HT1080 (cell line): ENCODE measurements at regions not wholly inside any gene's neighbourhood (a gene's known extent, or its start where the extent isn't known, plus 50 kb on each side); places are given as distances from the start of the nearest gene placed in this dataset.

ENCODE experiments used
- DNase-seq: peaks from one replicate; pipeline ENCODE4 v3.0.0-alpha.2; 2015; ENCODE audit warnings: low read depth

DNA sequence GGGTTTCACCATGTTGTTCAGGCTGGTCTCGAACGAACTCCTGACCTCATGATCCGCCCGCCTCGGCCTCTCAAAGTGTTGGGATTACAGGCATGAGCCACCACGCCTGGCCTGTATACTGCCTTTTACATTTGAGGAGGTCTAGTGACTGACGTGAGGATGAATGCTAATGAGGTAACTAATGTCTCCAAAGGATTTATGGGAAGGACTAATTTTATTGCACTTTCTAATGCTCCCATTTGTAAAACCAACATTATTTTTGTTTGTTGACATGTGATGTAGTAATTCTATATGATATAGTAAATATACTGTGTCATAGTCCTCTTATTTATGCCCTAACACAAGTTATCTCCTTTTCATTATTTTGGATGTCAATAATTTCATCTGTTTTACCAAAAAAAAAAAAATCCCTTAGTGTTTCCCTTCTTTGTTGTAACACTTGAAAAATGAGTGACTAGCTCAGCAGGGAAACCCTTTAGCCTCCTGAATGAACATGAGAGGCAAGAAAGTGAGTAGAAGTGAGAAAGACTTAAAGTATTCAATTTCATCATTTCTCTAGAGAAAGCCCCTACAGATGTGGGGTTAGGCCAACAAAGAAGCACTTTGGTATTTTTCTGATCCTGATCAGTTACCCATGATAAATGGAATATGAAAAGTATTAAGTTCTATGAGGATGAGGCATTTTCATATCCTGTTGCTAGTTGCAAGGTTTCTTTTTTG is 596.9 kb upstream of the PCDH15 start:
- DNase-seq: no peak

DNA sequence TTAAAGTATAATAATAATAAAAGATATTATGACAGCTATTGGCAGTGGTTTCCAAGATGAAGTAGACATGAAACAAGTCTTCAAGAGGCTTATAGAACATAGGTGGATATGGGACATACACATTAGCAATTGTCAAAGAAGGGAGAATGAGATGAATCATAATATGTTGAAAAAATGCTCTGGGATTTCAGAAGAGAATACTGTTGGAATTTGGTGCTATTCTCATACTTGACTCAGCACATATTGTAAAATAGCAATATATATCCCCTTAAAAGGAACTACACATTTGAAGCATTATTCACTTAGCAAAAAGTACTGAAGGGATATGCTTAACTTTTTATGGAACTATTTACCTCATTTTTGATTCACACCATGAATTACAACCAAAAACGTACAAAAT is 577.2 kb upstream of the PCDH15 start:
- DNase-seq: no peak

DNA sequence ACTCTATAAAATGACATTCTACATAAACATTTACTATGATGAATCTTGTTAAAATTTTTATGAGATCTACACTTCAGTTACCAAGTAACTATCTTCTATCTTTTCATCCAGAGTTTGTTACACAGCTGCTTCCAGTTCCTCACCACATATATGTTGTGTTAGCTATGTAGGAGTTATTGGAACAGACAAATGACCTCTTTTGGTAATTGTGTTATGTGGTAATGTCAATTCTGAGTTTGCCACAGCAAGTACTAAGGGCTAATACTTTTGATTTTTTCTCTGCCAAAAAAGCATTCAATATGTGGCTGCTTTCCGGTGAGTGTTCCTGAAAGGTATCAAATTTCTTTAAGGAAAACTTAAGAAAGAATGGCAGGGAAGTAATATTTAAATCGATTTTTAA is 573.9 kb upstream of the PCDH15 start:
- peak; percentile 26 for DNase-seq

DNA sequence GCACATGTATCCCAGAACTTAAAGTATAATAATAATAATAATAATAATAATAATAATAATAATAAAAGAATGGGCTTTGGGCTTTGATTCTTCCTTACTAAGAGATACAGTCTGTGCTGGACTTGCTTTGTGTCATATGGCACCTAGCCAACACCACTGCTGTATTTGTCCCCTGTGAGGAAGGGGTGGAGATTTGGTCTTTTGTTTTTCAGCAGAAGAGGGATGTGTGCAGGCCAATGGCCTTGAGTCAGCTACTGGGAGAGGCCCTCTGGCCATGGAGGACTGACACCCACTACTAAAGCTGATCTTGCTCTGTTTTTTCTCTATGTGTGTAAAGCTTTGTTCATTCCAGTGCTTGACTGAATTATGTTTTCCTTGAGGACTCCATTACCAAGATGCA is 573.0 kb upstream of the PCDH15 start:
- peak; percentile 5 for DNase-seq

DNA sequence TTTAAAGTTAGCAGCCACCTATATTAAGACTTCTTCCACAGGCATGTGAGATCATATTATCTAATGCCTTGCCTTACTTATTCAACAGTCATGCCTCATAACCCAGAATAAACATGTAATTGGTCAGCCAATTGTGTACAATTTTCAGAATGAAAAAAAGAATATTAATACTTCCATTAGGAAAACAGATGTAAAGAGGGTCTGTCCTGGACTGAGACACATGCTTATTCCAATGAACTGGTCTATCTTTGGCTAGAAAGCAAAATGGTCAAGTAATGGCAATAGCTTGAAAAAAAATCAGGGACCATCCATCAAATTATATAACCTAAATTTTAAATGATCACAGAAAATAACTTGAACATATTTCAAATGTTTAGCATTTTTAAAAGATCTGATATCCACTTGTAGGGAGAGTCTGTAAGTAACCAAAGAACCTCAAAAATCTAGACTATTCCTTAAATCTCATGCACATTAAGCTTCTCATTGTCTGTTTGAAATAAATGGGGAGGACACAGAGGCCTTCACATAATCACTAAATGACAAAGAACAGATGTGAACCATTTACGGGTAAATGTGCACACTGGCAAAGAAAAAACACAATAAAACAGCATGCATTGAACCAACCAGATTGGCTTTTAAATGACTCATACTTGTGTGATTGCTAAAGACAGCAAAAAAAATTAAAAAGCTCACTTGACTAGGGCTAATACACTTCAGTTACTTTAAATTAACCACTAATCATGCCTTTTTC is 568.8 kb upstream of the PCDH15 start:
- peak; percentile 17 for DNase-seq

DNA sequence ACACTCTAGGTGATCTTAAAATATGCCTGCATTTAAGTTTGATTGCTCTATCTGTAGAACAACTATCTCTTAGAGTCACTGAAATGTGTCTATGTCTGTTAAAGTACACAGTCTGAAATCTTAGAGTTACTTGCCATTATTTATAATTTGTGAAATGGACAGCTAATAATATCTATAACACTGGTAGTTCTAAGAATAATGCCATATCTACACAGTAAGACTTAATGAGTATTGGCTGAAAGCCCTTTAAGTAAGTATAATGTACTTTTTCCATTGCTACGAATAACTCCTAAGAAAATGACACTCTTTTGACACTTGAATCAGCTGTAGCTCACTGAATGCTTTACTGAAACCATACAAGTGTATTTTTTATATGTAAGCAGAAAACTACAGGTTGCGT is 567.4 kb upstream of the PCDH15 start:
- DNase-seq: no peak

DNA sequence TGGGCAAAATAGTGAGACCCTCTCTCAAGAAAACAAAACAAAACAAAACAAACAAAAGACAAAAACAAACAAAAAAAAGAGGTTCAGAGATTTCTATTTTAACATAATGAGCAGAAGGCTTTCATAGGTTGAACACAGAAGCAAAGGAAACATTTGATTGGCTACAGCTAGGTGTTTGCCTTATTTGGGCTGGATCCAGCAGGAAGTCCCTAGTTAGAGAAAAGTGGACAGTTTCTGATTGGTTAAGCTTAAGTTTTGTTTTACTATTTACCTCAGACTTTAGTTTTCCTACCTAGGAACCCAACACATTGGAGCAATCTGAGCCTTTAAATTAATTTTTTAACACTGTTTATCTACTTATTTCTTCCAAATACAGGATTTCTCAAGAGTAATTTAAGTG is 566.5 kb upstream of the PCDH15 start:
- DNase-seq: no peak

DNA sequence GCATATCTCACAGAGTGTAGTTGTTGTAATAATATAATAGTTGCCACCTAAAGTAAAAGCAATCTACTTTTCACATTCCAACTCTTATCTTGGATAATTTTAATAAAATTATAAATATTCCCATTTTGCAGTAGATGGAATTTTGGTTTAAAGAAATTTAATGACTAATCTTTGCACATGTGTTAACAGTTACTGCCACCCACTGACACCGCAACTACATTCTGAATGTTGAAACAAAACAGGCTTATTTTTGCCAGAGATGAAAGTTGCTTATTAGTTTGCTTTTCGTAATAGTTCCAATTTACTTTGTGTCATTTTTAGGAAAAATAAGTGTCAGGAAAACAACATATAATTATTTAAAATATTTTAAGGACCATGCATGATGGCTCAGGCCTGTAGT is 557.5 kb upstream of the PCDH15 start:
- no peak for DNase-seq

DNA sequence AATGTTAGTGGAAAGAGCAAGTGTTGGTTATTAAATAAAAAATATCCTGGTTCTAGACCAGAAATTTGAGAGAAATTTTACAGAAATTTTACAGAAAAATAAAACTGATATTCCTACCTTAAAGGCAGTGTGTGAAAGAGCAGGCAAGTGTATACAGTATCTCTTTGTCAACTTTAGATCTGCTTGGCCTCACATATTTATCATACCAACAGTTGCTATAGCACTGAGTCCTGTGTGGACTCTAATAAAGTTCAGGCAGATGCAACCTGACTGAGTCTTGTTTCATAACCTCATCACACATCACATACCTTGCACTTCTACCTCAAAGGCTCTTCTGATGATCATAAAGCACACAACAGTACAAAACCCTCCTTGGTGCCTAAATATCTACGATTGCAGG is 552.4 kb upstream of the PCDH15 start:
- DNase-seq: no peak

DNA sequence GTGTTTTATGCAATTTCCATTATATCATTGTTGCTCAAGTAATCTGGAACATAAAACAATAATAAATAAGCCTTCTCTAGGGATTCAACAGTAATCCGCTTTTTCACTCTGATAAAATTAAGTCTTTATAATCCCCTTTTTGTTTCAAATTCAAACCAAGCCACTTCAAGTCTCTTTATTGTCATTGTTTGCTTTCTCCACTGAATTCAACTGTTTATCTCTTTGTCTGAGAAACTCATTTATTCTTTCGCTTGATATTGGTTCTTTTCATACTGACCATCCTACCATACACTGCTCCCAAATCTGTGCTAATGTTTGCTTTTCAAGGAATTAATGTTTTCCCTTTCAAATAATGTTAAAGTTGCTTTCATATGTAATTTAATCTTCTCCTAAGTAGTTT is 550.4 kb upstream of the PCDH15 start:
- DNase-seq: no peak

DNA sequence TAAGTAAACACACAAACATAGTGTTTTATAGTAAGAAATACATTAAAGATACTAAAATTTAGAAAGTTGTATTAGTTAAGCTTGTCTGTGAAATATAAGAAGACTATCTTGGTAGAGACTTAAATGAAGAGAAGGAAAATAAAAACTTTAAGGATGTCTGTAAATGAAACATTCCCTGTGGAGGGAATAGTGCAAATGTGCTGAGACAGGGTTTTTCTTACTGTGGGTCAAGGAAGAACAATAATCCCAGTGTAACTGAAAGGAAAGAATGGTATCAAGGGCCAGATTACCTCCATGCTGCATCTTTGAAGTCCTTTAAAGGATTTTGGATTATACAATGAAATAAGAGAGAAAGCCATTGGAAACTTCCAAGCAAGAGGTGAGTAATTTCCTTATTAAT is 547.5 kb upstream of the PCDH15 start:
- no peak for DNase-seq

DNA sequence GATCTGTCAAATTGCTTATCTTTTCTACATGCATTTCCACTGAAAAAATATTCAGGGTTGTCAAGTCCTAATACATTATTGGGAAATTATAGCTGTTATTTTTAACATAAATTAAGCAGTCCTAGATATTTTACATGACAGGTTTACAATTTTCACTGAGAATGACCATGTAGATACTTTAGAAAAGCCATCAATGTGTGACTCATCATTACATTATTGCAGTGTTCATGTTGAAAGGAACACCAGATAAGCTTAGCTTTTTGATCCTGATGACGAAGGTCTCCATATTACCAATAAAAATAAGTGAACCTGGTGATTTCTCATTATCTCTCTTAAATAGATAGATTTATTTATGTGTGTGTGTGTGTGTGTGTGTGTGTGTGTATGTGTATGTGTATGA is 529.5 kb upstream of the PCDH15 start:
- peak; percentile 7 for DNase-seq

DNA sequence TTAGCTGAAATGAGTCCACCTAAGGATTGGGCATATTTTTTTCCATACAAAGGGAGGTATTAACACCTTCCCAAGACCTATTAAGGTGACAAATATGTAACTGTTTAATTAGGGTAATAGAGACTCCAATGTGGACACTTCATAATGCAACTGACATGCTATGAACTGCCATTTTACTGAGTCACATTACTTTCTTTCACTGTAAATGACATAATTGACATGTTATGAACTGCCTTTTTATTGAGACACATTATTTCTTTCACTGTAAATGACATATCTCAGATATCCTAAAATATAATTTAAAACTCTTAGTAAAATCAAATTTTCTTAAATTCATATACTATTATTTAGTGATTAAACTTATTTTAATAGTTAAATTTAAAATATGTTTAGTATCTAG is 528.8 kb upstream of the PCDH15 start:
- no peak for DNase-seq

DNA sequence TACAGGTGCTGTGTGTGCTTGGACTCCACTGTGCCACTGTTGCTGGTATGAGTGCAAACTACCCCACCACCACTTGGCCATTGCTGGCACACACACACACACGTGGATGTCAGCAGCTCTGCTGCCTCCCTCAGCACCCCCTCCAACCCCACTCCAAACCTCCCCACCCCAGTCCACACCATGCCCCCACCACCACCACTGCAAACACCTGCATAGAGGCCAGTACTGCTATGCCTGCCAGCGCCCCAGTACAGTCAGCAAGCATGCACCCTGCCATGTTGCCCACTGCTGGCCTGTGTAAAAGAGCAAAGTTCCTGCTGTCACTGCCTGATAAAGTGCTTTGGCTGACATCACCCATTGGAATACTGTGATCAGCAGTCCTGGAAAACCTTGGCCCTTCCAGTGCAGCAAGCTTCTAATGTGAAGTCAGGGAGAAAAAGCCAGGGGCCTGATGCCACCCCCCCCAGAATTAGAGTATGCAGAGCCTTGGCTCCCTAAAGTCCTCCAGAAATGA is 519.2 kb upstream of the PCDH15 start:
- DNase-seq: no peak

DNA sequence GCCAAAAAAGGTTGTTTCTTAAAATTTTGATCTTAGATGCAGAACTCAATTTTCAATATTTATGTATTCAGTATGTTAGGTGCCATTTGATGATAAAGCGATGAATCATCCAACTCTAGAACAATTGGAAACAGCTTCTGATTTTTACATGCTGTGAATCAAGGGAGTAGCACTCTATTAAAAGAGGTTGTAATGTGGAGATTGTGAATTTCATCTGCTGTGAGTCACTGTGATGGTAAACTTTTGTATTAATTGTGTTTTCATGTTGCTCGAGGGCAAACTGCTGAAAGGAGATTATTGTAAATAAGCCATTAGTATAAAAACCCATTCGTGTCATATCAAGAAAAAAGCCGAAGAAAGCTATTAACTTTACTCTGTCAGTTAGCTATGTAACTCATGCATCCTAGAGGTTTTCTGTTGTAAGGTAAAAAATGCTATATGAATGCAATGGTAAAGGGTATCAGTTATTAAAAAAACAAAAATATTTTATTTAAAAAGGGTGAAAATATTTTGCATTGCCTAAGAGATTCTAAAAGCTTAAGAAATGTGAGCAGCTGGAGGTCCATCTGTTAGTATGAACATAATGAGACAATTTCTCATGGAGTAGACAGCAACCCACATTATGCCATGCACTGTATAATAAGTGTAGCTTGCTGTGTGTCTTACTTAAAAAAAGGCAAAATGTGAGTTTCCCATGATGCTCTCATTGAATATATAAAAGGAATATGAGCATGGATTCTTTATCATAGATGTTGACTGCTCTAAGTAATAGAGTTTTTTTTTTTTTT is 511.0 kb upstream of the PCDH15 start:
- peak; percentile 19 for DNase-seq

DNA sequence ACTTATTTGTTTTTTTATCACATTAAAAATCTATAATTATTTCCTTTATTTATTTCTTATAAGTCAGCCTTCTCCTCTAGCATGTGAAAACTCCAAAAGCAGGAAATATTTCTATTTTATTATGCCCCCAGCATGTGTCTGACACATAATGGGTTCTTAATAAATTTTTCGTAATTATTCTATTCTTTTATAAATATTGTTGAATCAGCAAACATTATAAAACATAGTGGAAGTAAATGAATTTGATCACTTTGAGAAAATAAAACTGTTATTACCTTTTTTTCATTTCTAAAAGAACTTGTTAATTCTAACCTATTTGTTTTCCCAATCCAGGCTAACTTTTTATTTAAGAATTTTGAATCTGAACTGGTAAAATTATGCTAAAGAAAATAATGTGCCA is 509.1 kb upstream of the PCDH15 start:
- DNase-seq: no peak

DNA sequence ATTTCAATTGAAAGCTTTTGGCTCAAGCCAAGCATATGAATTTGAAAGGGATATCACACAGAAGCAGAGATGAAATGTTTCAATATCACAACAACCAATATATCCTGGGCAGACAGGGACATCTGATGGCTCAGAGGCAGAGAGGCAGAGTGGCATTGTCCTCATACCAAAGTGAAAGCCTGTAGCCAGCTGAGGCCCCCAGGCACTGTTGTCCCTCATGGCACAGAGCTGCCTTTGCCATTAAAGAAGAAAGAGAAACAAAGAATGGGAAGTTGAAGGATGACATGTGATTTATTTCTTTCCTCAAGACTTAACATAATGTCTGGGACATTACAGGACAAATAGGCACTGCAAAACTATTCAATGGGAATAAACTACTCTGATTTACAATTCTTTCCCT is 504.3 kb upstream of the PCDH15 start:
- no peak for DNase-seq

DNA sequence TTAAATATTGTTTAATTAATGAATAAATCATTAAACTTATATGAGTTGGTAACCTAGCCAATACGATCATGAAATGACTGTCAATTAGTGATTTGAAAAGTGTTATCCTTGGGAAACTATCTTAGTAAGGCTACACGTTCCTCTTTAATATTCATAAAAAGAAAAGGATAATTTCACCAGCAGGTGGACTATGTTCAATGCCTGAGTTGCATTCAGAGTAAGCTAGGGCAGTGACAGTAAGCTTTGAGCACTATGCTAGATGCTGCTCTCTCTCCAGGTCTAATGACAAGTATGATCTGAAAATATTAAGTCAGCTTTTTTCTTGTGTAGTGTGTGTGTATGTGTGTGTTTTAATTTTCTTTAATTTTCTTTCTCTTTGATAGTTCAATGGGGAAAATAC is 486.3 kb upstream of the PCDH15 start:
- DNase-seq: no peak

DNA sequence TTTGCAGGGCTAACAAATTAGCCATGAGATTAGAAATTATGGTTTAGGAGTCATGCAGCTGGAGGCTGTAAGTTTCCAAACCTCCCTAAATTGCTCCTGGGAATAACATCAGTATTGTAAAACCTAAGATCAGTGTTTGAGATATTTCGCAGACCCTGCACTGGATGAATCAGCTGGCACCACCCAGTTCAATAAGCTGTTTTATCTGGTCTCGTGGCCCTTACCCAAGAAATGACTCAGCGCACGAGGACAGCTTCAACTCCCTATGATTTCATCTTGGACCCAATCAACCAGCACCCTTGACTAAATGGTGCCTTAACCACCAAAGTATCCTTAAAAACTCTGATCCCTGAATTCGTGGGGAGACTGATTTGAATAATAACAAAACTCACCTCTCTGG is 482.0 kb upstream of the PCDH15 start:
- peak; percentile 63 for DNase-seq

DNA sequence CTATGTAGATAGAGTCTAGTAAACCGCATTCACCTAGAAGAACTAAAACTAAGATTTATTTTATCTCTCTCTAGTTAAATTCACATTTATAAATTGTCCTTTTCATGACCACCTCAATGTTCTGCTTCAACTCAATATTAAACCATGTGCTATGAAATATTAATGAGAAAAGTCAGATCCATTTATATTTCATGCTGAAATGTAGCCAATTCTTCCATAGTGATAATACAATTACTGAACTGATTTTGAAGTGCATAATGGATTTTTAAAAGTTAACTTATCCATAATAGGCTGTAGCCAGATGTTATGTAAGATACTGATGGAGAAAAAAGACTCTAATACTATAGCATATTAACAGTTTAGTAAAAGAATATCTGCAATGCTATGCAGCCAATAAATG is 479.7 kb upstream of the PCDH15 start:
- DNase-seq: no peak

DNA sequence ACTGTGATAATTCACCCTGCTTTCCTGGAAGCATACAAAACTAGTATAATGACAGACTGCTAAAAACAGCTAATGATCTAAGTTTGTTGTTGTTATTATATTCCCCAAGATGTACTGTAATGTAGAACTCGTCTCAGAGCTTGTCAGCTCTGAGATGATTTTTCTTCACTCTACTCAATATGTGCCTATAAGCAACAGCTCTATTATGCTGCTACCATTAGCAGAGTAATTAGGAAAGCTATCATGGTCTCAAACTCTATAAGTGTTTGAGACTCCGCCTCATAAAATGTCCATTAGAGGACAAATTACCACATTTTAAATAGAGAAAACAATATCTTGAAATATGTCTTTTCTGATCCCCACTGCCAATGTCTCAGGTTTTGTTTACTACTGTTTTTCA is 476.5 kb upstream of the PCDH15 start:
- DNase-seq: no peak

DNA sequence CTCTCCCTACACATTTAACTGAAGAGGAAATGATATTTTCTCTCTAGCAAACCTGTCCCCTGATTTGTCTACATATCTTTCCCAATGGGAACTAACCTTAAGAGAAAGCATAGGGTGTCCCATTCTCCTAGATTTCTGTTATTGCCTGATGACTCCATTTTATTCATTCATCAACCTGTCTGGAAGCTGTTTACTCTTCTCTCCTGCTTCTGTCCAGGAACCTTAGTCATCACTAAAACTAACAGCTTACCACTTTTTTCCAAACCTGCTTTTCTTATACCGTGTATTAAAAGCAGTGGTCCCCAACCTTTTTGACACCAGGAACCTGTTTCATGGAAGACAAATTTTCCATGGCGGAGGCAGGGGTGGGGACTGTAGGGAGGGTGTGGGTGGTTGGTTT is 473.3 kb upstream of the PCDH15 start:
- DNase-seq: no peak
